Fibroblast of lung (primary cell): ENCODE measurements at regions not wholly inside any gene's neighbourhood (a gene's known extent, or its start where the extent isn't known, plus 50 kb on each side); places are given as distances from the start of the nearest gene placed in this dataset.

ENCODE experiments used
- DNase-seq, 2 donors: peaks; one replicate each; pipeline versions ENCODE4 v3.0.0 to v3.0.0-alpha.2; 2010; ENCODE audit warnings: low read depth in 2 of 2
- H2AFZ ChIP-seq: 2 replicates; pipeline ENCODE4 v1.5.1; 2012; ENCODE audit warnings: low read length, control low read depth, inconsistent platforms
- H3K27ac ChIP-seq: 2 replicates; pipeline ENCODE4 v1.5.1; 2011; ENCODE audit warnings: low read length, control low read depth; ENCODE audit not compliant: insufficient read depth
- H3K27me3 ChIP-seq: 2 replicates; pipeline ENCODE4 v1.5.1; 2011; ENCODE audit warnings: mild to moderate bottlenecking, low read length; ENCODE audit not compliant: control insufficient read depth, insufficient read depth
- H3K36me3 ChIP-seq: 2 replicates; pipeline ENCODE4 v1.5.1; 2011; ENCODE audit warnings: low read length; ENCODE audit not compliant: control insufficient read depth, insufficient read depth
- H3K4me1 ChIP-seq: 2 replicates; pipeline ENCODE4 v1.5.1; 2011; ENCODE audit warnings: low read length; ENCODE audit not compliant: control insufficient read depth, insufficient read depth; ENCODE audit errors: extremely low read depth
- H3K4me2 ChIP-seq: 2 replicates; pipeline ENCODE4 v1.5.1; 2011; ENCODE audit warnings: low read length, control low read depth; ENCODE audit not compliant: insufficient read depth; ENCODE audit errors: extremely low read depth
- H3K4me3 ChIP-seq, 4 experiments: fragments of 200-600 bp in 1 of 4; sonication (generic) in 1 of 4; replicated peaks in 1 of 4; 2 replicates each; pipeline ENCODE4 v1.5.1; 2011 to 2016; ENCODE audit warnings: low read length in 4 of 4, low read depth in 3 of 4, mild to moderate bottlenecking in 3 of 4, control low read depth in 2 of 4, inconsistent platforms in 1 of 4, mixed read lengths in 1 of 4; ENCODE audit not compliant: insufficient read depth in 1 of 4; ENCODE audit errors: control extremely low read depth in 1 of 4
- H3K79me2 ChIP-seq: 2 replicates; pipeline ENCODE4 v1.5.1; 2012; ENCODE audit warnings: mild to moderate bottlenecking, low read length, inconsistent platforms; ENCODE audit not compliant: control insufficient read depth, insufficient read depth
- H3K9ac ChIP-seq: 2 replicates; pipeline ENCODE4 v1.5.1; 2011; ENCODE audit warnings: mild to moderate bottlenecking, low read length, control low read depth; ENCODE audit not compliant: insufficient read depth
- H3K9me3 ChIP-seq: 2 replicates; pipeline ENCODE4 v1.5.1; 2012; ENCODE audit warnings: low read depth, low read length; ENCODE audit not compliant: control insufficient read depth, insufficient read depth
- H4K20me1 ChIP-seq: 2 replicates; pipeline ENCODE4 v1.5.1; 2011; ENCODE audit warnings: low read length; ENCODE audit not compliant: control insufficient read depth, insufficient read depth; ENCODE audit errors: extremely low read depth
- CTCF ChIP-seq, 2 donors: IDR thresholded peaks in 1 of 2; conservative IDR thresholded peaks in 1 of 2; 1 replicate in 1 of 2; 2 replicates in 1 of 2; pipeline ENCODE4 v1.5.1; 2011 to 2012; ENCODE audit warnings: low read length in 2 of 2, control low read depth in 1 of 2, inconsistent platforms in 1 of 2, low read depth in 1 of 2, mild to moderate bottlenecking in 1 of 2
- EZH2 ChIP-seq: IDR thresholded peaks from 2 replicates; pipeline ENCODE4 v1.5.1; 2012; ENCODE audit warnings: low read length, control low read depth, mild to moderate bottlenecking; ENCODE audit errors: missing control alignments

GRCh38 chr14:52119030-52119429 lies 50.2 kb upstream of the NID2 start:
- DNase-seq = peak in 1 of 2 donors; percentile 47
- no peak overlapping the region for H2AFZ ChIP-seq
- no peaks in the 10 kb centered on the region for H3K79me2 ChIP-seq
- H3K4me3 ChIP-seq = no peak overlapping the region
- H3K36me3 ChIP-seq = no peaks in the 10 kb centered on the region
- H3K27ac ChIP-seq = peak overlapping the region; percentile 44
- H3K27me3 ChIP-seq = no peaks in the 10 kb centered on the region
- no peak for TF ChIP-seq EZH2
- TF ChIP-seq CTCF (conservative IDR thresholded peaks at IDR 0.05 in 1 of 2, IDR thresholded peaks at IDR 0.05 in 1 of 2; ENCODE audit: low read depth in 1 of 2, low read length in 2 of 2) = no peak
- no peak overlapping the region for H3K4me2 ChIP-seq
- no peaks in the 10 kb centered on the region for H4K20me1 ChIP-seq
- H3K9ac ChIP-seq = no peak overlapping the region
- peaks cover 22% of the 10 kb centered on the region for H3K4me1 ChIP-seq
- no peaks in the 10 kb centered on the region for H3K9me3 ChIP-seq
